T-helper 2 cell (primary cell): ENCODE measurements at regions not wholly inside any gene's neighbourhood (a gene's known extent, or its start where the extent isn't known, plus 50 kb on each side); places are given as distances from the start of the nearest gene placed in this dataset.

Source experiments
- DNase-seq, 5 experiments: peaks; one replicate each; pipeline versions ENCODE4 v3.0.0 to v3.0.0-alpha.2; 2012 to 2022

DNA sequence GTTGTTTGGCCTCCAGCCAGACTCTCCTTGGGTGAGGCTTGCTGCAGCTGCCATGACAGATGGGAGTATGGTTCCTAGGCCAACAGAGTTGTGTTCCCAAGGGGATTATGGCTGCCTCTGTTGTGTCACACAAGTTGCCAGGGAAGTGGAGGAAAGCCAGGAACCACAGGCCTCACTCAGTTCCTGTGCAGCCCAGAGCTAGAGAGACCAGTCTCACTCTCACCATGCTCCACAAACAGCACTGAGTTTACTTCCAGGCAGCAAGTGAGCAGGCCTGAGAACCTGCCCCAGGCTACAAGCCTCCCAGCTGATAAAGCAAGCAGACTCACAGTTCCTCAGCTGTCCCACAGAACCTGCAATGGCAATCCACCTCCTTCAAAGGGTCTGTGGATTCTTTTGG, 273.6 kb upstream of the TAS2R1 start:
- DNase-seq = no peak

DNA sequence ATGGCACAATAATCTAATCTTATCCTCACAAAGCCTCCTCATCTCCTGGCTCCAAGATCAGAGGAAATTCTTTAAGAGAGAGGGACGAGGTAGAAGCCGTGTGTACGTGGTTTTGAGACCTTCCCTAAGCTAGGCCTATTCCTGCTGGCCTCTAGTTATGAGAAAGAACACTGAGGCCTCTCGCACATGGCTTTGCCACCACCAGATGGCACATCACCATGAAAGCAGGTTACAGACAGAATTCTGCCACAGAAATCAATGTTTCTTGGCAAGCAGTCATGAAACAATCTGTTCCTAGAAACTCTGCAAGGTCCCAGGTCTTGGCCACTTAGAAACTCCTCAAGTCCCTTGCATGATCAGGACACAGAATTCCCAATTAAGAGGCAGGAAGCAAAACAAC, 268.2 kb upstream of the TAS2R1 start:
- no peak for DNase-seq

- no peak for DNase-seq
These were observed 265.1 kb upstream of the TAS2R1 start for GRCh38 chr5:9895302-9895645.

DNA sequence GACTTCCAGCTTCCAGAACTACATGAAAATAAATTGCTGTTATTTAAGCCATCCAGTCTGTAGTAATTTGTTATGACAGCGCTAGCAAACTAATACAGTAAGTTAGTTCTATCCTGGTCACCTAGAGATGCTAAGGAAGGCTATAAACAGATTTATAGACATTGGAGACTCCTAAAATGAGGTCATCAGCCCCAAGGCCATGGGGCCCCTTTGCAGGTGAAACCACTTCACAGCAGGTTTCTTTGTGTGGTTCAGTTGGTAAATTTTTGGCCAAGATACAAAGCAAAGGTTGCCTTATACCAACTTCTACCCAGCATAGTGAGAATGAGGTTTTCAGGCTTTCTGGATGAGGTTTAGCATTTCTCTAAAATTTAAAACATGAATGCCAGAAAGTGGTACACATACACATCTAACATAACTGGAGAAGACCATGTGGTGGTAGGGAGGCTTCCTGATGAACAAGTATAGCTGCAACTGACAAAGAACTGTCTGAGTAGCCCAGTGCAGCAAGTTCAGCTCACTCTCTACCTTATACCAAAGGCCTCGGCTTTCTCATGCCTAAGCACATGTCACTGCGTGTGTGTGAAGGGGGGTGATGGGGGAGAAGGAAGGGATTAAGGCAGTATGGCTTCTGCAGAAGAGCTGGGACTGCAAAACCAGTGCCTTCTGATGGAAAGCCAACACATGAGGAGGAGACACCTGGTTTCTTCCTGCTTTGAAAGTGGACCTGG, 264.6 kb upstream of the TAS2R1 start:
- DNase-seq = no peak

- no peak for DNase-seq
These were observed 262.5 kb upstream of the TAS2R1 start for GRCh38 chr5:9892696-9893095.

DNA sequence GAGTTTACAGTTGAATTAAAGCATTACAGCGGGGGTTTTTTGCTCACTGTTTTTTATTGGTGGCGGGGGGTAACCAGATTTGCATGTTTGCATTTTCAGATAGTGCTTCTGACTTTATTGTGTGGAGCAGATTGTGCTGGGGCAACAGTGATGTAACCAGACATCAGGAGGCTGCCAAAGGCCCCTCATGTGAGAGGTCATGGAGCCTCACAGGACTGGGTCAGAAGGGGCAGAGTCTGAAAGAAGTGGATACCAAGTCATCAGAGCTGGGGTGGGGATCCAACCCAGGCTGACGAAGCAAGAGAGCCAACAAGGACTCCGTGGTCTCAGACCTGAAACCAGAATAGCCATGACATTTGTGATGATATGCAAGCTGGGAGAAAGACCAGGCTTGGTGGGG, 259.4 kb upstream of the TAS2R1 start:
- DNase-seq = no peak

GRCh38 chr5:9888501-9888901, 258.4 kb upstream of the TAS2R1 start:
- DNase-seq = no peak

DNA sequence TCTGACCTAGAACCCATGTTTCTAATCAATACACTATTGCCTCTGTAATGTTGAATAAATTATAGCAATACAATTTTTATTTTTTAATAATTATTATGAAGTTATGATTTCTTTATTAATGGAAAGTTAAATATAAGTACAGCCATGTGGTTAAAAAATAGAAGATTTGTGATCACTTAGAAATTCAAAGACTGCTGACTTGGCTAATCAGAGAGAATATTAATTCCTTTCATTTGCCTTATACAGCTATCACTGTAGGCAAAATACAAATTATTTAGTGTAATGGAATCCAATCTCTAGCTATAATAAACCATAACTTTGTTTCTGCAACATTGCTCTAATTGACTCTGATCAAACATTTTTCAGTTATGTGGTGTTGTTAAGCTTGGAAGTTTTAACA, 255.0 kb upstream of the TAS2R1 start:
- no peak for DNase-seq

GRCh38 chr5:9878206-9878605, 248.1 kb upstream of the TAS2R1 start:
- no peak for DNase-seq

GRCh38 chr5:9877488-9877887, 247.3 kb upstream of the TAS2R1 start:
- no peak for DNase-seq

DNA sequence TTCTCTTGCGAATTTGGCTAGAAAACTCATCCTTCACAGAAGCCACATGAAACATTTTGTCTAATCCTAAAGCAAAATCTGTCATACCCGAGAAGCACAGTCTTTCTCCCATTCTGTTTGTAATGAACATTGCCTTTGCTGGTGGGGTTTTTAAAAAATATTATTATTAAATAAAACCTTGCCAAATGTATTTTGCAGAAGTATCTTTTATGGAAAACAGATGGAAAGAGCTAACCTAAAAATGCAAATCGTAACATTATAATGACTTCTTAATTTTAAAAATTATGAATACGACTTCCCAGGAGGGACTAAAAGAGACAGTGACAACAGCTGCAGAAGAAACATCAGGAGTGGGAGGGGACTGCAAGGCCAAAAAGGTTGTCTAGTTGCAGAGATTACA, 246.3 kb upstream of the TAS2R1 start:
- no peak for DNase-seq

- no peak for DNase-seq
These were observed 239.6 kb upstream of the TAS2R1 start for GRCh38 chr5:9869616-9870288.

GRCh38 chr5:9865574-9865973, 235.4 kb upstream of the TAS2R1 start:
- DNase-seq = no peak

DNA sequence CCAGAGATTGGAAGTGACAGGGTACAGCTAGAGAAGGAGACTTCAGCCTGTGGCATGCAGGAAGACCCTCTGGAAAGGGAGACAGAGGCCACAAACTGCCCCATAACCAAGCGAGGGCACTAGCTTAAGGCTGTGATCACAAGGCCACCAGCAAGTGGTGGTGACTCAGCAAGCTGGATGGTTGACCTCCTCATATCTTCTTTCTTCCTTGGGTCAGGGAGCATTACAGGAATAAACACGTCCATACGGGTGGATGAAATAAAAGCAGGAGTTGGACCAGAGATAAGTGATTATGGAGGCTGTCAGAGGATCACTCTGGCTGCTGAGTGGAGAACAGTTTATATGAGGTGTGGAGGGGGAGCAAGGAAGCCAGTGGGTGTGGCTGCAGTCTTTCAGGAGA, 234.6 kb upstream of the TAS2R1 start:
- no peak for DNase-seq

- no peak for DNase-seq
These were observed 233.3 kb upstream of the TAS2R1 start for GRCh38 chr5:9863486-9863885.

DNA sequence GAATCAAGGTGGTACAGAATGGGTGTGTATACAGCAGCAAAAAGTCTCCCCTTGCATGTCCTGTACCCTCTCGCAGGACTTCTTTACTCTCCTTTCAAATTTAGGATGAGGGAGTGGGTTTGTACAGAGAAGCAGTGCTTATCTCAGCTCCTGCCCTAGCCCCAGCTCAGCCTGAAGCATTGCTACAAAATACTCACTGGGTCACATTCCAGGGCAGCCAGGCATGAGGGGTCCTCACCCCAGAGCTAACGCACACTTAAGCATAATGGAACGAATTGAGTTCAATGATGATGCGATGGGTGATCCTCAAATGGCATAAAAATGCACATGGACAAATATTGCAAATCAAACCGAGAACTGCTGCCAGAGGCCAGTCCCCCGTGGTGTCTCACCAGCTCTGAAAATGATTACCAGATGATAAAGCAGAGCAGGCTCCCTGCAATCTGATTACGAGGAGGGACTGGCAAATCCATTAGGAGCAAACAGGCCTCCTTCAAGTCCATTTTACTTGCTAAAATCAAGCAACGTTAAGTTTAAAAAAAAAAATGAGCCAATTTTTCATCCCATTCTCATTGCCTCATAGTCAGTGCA, 231.6 kb upstream of the TAS2R1 start:
- no peak for DNase-seq

DNA sequence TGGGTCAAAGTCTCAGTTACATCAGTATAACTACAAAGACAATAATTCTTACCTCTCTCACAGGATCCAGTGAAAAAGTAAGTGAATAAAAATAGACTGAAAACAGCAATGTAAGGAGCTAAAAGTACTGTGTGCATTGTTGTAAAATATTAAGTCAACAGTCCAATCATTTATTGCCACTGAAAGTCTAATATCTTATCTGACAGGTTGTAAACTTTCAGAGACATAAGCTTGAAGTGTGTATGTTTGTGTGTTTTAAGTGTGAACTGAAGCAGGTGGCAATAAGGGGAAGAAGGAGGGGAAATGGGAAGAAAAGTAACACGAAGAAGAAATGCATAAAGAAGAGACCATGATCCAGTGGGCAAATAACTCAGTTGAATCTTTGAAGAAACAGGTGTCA, 229.7 kb upstream of the TAS2R1 start:
- DNase-seq = no peak

DNA sequence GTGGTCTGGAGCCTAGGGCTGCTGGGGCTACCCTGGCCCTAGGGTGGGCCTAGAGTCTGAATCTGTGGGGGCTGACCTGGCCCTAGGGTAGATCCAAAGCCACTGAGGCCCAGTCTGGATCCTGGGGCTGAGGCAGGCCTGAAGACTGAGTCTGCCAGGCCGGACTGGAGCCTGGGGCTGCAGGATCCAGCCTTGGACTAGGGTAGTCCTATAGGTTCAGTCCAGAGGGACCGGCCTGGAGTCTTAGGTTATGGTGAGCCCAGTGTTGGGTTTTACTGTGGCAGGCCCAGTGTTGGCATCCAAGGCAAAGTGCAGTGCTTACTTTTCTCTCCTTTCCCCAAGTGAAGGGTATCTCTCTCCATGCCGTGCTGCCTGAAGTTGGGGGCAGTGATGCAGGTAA, 227.9 kb upstream of the TAS2R1 start:
- DNase-seq = no peak

DNA sequence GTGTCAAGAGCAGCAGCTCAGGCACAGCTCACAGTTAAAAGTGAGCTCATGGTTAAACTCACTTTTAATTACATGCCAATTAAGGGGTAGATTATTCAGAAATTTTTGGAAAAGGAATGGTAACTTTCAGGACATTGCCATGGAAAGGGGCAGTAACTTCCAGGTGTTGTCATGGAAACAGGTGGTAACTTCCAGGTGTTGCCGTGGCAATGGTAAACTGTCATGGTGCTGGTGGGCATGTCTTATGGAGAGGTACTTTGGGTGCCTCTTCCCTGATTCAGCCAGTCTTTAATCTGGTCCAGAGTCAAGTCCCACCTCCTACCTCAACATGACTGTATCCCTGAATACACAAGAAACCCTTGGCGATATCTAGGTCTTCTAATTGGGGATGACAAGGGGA, 223.2 kb upstream of the TAS2R1 start:
- no peak for DNase-seq

GRCh38 chr5:9852671-9853070, 222.5 kb upstream of the TAS2R1 start:
- DNase-seq = no peak

GRCh38 chr5:9851458-9851857, 221.3 kb upstream of the TAS2R1 start:
- no peak for DNase-seq

DNA sequence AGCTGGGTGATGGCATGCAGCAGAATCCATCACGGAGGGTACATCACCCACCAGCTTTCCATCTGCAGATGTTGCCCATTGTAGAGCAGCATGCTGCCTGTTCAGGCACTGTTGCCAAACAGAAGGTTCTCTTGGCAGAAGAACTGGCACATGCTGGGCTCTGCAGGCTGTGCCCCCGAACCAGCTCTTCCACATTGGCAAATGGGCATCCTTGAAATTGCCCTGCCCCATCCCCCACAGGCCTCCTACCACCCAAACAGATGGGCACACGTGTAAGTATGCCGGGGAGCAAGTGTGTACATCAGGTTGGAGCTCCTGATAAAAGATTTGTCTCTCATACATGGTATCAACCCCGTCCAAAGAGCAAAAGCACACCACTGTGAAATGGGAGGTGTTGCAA, 220.3 kb upstream of the TAS2R1 start:
- no peak for DNase-seq

DNA sequence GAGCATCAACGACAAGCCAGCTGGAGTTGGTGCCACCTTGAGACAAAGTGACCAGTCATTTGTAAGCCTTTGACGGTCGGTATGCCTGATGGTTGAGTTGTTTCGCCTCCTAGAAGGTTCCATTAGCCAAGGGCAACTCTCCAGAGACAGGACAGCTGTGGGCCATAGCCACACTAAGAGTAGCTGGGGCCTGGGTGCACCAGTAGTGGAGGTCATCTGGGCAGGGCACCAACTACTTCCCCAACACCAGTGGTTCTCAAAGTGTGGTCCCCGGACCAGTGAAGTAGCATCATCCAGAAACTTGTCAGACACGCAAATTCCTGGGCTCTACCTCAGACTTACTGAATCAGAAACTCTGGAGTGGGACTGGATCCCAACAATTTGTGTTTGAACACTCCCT, 217.5 kb upstream of the TAS2R1 start:
- no peak for DNase-seq

GRCh38 chr5:9845185-9845584, 215.0 kb upstream of the TAS2R1 start:
- no peak for DNase-seq
